Spinal cord (tissue), 9 donors: ENCODE measurements at regions not wholly inside any gene's neighbourhood (a gene's known extent, or its start where the extent isn't known, plus 50 kb on each side); places are given as distances from the start of the nearest gene placed in this dataset.
A peak's percentile ranks its signal among the peaks of the same experiment; 100 is the strongest.

Source experiments
- DNase-seq, 6 donors: peaks; one replicate each; pipeline versions ENCODE4 v3.0.0 to v3.0.0-alpha.2; 2013 to 2015; ENCODE audit warnings: low spot score in 6 of 6, low read depth in 4 of 6
- H3K27ac ChIP-seq: one replicate; pipeline ENCODE4 v1.5.1; 2013; ENCODE audit warnings: low read depth, low read length, control low read depth
- H3K27me3 ChIP-seq: one replicate; pipeline ENCODE4 v1.6.1; 2013; ENCODE audit warnings: low read length; ENCODE audit not compliant: control insufficient read depth, insufficient read depth
- H3K36me3 ChIP-seq: one replicate; pipeline ENCODE4 v1.6.1; 2013; ENCODE audit warnings: low read length; ENCODE audit not compliant: control insufficient read depth, insufficient read depth
- H3K4me1 ChIP-seq: one replicate; pipeline ENCODE4 v1.6.1; 2013; ENCODE audit warnings: low read length; ENCODE audit not compliant: control insufficient read depth, insufficient read depth
- H3K4me3 ChIP-seq: one replicate; pipeline ENCODE4 v1.5.1; 2013; ENCODE audit warnings: low read depth, low read length, control low read depth
- H3K9me3 ChIP-seq: one replicate; pipeline ENCODE4 v1.6.1; 2013; ENCODE audit warnings: low read length; ENCODE audit not compliant: control insufficient read depth, insufficient read depth
- WGBS: methylation state at CpG from one replicate; pipeline ENCODE4 v1.1.5; 2013; ENCODE audit warnings: missing lambda C conversion rate; ENCODE audit not compliant: insufficient coverage; 5-methylcytosine and 5-hydroxymethylcytosine counted together
- donor health status: healthy.

- Histone ChIP-seq H3K9me3 (no peaks in the 10 kb centered on the region), H3K4me1 (no peaks in the 10 kb centered on the region), H3K36me3 (no peaks in the 10 kb centered on the region), H3K27ac (no peak overlapping the region), H3K4me3 (no peak overlapping the region), H3K27me3 (no peaks in the 10 kb centered on the region)
- WGBS = 10% methylated on average over 1 of the region's 4 CpGs
- DNase-seq = peak in 1 of 6 donors; percentile 20
Measured at GRCh38 chr10:57950442-57950974, 317.2 kb downstream of the IPMK start.

GRCh38 chr10:57948796-57949195, 318.9 kb downstream of the IPMK start:
- Histone ChIP-seq H3K9me3 (no peaks in the 10 kb centered on the region), H3K4me3 (no peak overlapping the region), H3K36me3 (no peaks in the 10 kb centered on the region), H3K27ac (no peak overlapping the region), H3K27me3 (no peaks in the 10 kb centered on the region), H3K4me1 (no peaks in the 10 kb centered on the region)
- no CpG with 5 or more reads among the region's 2 CpGs for WGBS
- DNase-seq = no peak

GRCh38 chr10:57946833-57947232, 320.9 kb downstream of the IPMK start:
- Histone ChIP-seq H3K27ac (no peak overlapping the region), H3K4me1 (no peaks in the 10 kb centered on the region), H3K27me3 (no peaks in the 10 kb centered on the region), H3K9me3 (no peaks in the 10 kb centered on the region), H3K36me3 (no peaks in the 10 kb centered on the region), H3K4me3 (no peak overlapping the region)
- no CpG with 5 or more reads among the region's 1 CpG for WGBS
- no peak for DNase-seq

- no peaks in the 10 kb centered on the region for H3K27me3 ChIP-seq
Measured at GRCh38 chr10:57943701-57944100, 324.0 kb downstream of the IPMK start.

GRCh38 chr10:57925045-57925444, 342.6 kb downstream of the IPMK start:
- DNase-seq = peak in 1 of 6 donors; percentile 32
- no peaks in the 10 kb centered on the region for H3K27me3 ChIP-seq
- no peaks in the 10 kb centered on the region for H3K9me3 ChIP-seq
- no CpG with 5 or more reads among the region's 2 CpGs for WGBS
- no peak overlapping the region for H3K27ac ChIP-seq
- H3K4me1 ChIP-seq = no peaks in the 10 kb centered on the region
- H3K4me3 ChIP-seq = no peak overlapping the region
- no peaks in the 10 kb centered on the region for H3K36me3 ChIP-seq

More at GRCh38 chr10:57943701-57944100, 324.0 kb downstream of the IPMK start:
- no CpG with 5 or more reads among the region's 4 CpGs for whole genome bisulfite sequencing
- H3K27ac ChIP-seq = no peak overlapping the region
- no peak overlapping the region for H3K4me3 ChIP-seq
- H3K9me3 ChIP-seq = no peaks in the 10 kb centered on the region
- no peaks in the 10 kb centered on the region for H3K4me1 ChIP-seq
- peak in 1 of 6 donors; percentile 8 for DNase-seq
- H3K36me3 ChIP-seq = no peaks in the 10 kb centered on the region

DNA sequence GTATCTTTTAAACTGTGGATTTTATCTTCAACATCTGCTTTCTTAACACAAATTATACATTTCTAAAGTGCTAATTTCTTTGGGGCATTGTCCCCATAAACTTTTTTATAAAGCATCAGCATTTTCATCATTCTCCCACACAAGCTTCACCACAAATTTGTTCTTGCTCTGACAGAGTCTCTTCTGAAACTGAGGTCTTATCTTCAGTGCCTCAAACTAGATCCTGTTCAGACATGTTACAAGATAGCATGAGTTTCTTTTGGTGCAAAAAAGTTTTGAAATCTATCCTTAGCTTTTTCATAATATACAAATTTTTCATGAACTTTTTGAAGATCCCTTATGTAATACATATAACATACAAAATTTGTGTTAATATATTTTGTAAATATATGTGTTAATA, 346.6 kb downstream of the IPMK start:
- no peaks in the 10 kb centered on the region for H3K9me3 ChIP-seq
- no peaks in the 10 kb centered on the region for H3K27me3 ChIP-seq
- H3K36me3 ChIP-seq = no peaks in the 10 kb centered on the region
- no peak overlapping the region for H3K4me3 ChIP-seq
- no peak overlapping the region for H3K27ac ChIP-seq
- DNase-seq = no peak
- H3K4me1 ChIP-seq = no peaks in the 10 kb centered on the region

DNA sequence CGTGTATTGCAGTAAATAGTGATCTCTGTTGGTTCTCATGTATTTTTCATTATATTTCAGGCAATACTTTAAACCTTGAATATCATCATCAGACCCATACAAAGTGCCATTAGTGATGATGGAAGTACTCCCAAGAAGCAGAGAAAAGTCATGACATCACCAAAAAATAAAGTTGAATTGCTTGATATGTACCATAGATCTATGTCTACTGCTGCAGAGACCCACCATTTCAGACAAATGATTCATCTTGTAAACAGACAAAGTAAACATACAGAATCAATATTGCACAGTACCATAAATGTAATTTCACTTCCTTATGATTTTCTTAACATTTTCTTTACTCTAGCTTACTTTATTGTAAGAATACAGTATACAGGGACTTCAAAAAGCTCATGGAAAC, 347.8 kb downstream of the IPMK start:
- Histone ChIP-seq H3K4me3 (no peak overlapping the region), H3K36me3 (no peaks in the 10 kb centered on the region), H3K4me1 (no peaks in the 10 kb centered on the region), H3K9me3 (no peaks in the 10 kb centered on the region), H3K27me3 (no peaks in the 10 kb centered on the region), H3K27ac (no peak overlapping the region)
- no CpG with 5 or more reads among the region's 1 CpG for WGBS
- no peak for DNase-seq

DNA sequence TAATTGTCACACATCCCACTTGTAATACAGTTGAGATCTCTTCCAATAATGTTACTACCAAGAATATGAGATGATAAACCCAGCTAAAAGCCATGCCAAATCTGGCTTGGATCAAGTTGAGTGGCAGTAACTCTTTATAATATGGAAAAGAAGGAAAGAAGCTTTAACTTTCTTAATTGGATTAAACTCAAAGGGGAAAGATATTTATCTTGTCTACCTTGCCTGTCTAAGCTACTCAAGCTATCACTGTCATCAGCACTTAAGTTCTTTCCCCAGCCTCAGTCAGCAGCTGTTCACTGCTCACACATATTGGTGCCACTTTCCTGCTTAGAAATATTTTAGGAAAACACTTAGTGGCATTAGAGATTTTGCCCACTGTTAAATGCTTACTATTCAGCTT, 350.7 kb downstream of the IPMK start:
- Histone ChIP-seq H3K27ac (no peak overlapping the region), H3K4me3 (no peak overlapping the region), H3K4me1 (no peaks in the 10 kb centered on the region), H3K36me3 (no peaks in the 10 kb centered on the region), H3K27me3 (no peaks in the 10 kb centered on the region), H3K9me3 (no peaks in the 10 kb centered on the region)
- no peak for DNase-seq

DNA sequence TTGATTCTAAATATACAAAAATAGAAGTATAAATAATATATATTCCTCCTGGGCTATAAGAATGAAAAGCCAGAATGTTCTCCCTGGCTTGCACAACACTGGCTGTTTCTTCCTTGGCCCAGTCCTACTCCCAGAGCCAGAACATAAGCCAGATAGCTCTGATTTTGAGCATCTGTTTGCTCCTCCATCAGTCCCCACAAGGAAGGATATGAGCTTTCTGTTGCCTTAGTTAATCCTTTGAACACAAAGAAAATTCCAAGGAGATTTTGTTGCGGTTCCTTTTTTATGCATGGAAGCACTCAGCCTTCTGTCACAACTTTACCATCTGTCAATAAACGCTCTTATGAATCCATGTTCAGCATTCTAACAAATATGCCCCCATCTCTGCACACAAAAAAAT, 361.8 kb downstream of the IPMK start:
- no CpG with 5 or more reads among the region's 2 CpGs for WGBS
- DNase-seq = peak in 2 of 6 donors; percentile 11 to 25
- H3K4me1 ChIP-seq = no peaks in the 10 kb centered on the region

DNA sequence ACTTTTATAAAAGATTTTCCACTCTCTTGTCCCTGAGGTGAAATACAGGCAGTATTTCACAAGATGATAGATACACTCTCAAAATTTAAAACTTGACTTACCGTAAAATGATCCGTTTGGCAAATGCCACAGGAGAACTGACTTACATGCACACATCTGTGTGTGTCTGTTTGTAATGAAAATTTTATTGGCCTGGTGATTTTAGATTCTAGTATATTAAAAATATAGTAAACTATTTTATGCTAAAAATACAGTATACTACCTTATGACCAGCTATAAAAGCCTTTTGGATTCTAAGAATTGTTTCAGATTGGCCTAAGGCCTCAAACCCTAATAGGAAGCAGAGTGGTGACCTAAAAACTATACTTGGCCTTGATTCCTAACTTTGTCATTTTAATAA, 362.7 kb downstream of the IPMK start:
- Histone ChIP-seq H3K9me3 (no peaks in the 10 kb centered on the region), H3K36me3 (no peaks in the 10 kb centered on the region), H3K27me3 (no peaks in the 10 kb centered on the region), H3K4me3 (no peak overlapping the region), H3K4me1 (no peaks in the 10 kb centered on the region), H3K27ac (no peak overlapping the region)
- WGBS = no CpG with 5 or more reads among the region's 2 CpGs
- DNase-seq = no peak

More for the DNA sequence above, 361.8 kb downstream of the IPMK start:
- H3K4me3 ChIP-seq = no peak overlapping the region
- H3K36me3 ChIP-seq = no peaks in the 10 kb centered on the region
- no peaks in the 10 kb centered on the region for H3K27me3 ChIP-seq
- H3K9me3 ChIP-seq = no peaks in the 10 kb centered on the region
- no peak overlapping the region for H3K27ac ChIP-seq
